ENCODE measurements at regions not wholly inside any gene's neighbourhood (a gene's known extent, or its start where the extent isn't known, plus 50 kb on each side); places are given as distances from the start of the nearest gene placed in this dataset.

- no peak for TF ChIP-seq CTCF (IDR thresholded peaks at IDR 0.05; ENCODE audit: insufficient read depth, low read length)
- no peak for TF ChIP-seq GABPA (IDR thresholded peaks at IDR 0.05; ENCODE audit: low read depth)
- no peak for TF ChIP-seq SPI1 (IDR thresholded peaks at IDR 0.05; ENCODE audit: borderline replicate concordance, low read depth)
- no peak for TF ChIP-seq POLR2AphosphoS5 (IDR thresholded peaks at IDR 0.05; ENCODE audit: low read depth)
- TF ChIP-seq, protein P1, sequence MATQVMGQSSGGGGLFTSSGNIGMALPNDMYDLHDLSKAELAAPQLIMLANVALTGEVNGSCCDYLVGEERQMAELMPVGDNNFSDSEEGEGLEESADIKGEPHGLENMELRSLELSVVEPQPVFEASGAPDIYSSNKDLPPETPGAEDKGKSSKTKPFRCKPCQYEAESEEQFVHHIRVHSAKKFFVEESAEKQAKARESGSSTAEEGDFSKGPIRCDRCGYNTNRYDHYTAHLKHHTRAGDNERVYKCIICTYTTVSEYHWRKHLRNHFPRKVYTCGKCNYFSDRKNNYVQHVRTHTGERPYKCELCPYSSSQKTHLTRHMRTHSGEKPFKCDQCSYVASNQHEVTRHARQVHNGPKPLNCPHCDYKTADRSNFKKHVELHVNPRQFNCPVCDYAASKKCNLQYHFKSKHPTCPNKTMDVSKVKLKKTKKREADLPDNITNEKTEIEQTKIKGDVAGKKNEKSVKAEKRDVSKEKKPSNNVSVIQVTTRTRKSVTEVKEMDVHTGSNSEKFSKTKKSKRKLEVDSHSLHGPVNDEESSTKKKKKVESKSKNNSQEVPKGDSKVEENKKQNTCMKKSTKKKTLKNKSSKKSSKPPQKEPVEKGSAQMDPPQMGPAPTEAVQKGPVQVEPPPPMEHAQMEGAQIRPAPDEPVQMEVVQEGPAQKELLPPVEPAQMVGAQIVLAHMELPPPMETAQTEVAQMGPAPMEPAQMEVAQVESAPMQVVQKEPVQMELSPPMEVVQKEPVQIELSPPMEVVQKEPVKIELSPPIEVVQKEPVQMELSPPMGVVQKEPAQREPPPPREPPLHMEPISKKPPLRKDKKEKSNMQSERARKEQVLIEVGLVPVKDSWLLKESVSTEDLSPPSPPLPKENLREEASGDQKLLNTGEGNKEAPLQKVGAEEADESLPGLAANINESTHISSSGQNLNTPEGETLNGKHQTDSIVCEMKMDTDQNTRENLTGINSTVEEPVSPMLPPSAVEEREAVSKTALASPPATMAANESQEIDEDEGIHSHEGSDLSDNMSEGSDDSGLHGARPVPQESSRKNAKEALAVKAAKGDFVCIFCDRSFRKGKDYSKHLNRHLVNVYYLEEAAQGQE (IDR thresholded peaks at IDR 0.05; ENCODE audit: insufficient replicate concordance, low read depth): no peak
Measured at GRCh38 chr3:45297331-45297730, 71.2 kb upstream of the TMEM158 start.
